RWPE2 (cell line): ENCODE measurements at regions not wholly inside any gene's neighbourhood (a gene's known extent, or its start where the extent isn't known, plus 50 kb on each side); places are given as distances from the start of the nearest gene placed in this dataset.

Source experiments
- ATAC-seq: fragments of 200-7000 bp; cut with Tn5 transposase; 3 replicates; pipeline ENCODE4 v1.9.1; 2021; ENCODE audit warnings: low read depth
- DNase-seq: peaks from one replicate; pipeline ENCODE4 v3.0.0-alpha.2; 2020; ENCODE audit warnings: low spot score
- H3K27ac ChIP-seq: fragments of 450-650 bp; 2 replicates; pipeline ENCODE4 v1.5.1; 2017; ENCODE audit warnings: mild to moderate bottlenecking; ENCODE audit not compliant: poor library complexity, severe bottlenecking
- H3K27me3 ChIP-seq: fragments of 250-450 bp; sonication (Bioruptor Pico); 2 replicates; pipeline ENCODE4 v1.5.1; 2021; ENCODE audit warnings: mild to moderate bottlenecking, moderate library complexity; ENCODE audit not compliant: insufficient read depth, poor library complexity, severe bottlenecking
- H3K36me3 ChIP-seq: fragments of 250-450 bp; sonication (Bioruptor Pico); 2 replicates; pipeline ENCODE4 v1.5.1; 2020; ENCODE audit warnings: low read depth, mild to moderate bottlenecking, moderate library complexity
- H3K4me1 ChIP-seq: fragments of 250-450 bp; sonication (Bioruptor Pico); 2 replicates; pipeline ENCODE4 v1.5.1; 2021; ENCODE audit warnings: mild to moderate bottlenecking, moderate library complexity; ENCODE audit not compliant: insufficient read depth, poor library complexity, severe bottlenecking
- H3K4me3 ChIP-seq: fragments of 250-450 bp; sonication (Bioruptor Pico); 2 replicates; pipeline ENCODE4 v1.5.1; 2021; ENCODE audit warnings: mild to moderate bottlenecking, moderate library complexity; ENCODE audit not compliant: severe bottlenecking
- H3K9me3 ChIP-seq: fragments of 250-450 bp; sonication (Bioruptor Pico); 2 replicates; pipeline ENCODE4 v1.5.1; 2021; ENCODE audit warnings: mild to moderate bottlenecking, moderate library complexity; ENCODE audit not compliant: severe bottlenecking
- CTCF ChIP-seq: fragments of 450-650 bp; IDR thresholded peaks from one replicate; pipeline ENCODE4 v1.5.1; 2017; ENCODE audit warnings: mild to moderate bottlenecking, moderate library complexity; ENCODE audit not compliant: poor library complexity, severe bottlenecking

GRCh38 chr16:25413133-25413532 lies 155.5 kb upstream of the ZKSCAN2 start:
- Histone ChIP-seq H3K27ac (no peak overlapping the region), H3K4me3 (no peak overlapping the region), H3K36me3 (no peaks in the 10 kb centered on the region), H3K9me3 (no peaks in the 10 kb centered on the region), H3K4me1 (no peaks in the 10 kb centered on the region), H3K27me3 (no peaks in the 10 kb centered on the region)
- ATAC-seq (no peak), DNase-seq (no peak)
- TF ChIP-seq CTCF, result no peak

- no peak overlapping the region for H3K4me3 ChIP-seq
- no peaks in the 10 kb centered on the region for H3K36me3 ChIP-seq
- H3K9me3 ChIP-seq, result no peaks in the 10 kb centered on the region
- ATAC-seq (no peak), DNase-seq (no peak)
- H3K27ac ChIP-seq, result no peak overlapping the region
- no peaks in the 10 kb centered on the region for H3K27me3 ChIP-seq
- H3K4me1 ChIP-seq, result no peaks in the 10 kb centered on the region
- no peak for TF ChIP-seq CTCF
These were observed 153.9 kb upstream of the ZKSCAN2 start for GRCh38 chr16:25411396-25412081.

DNA sequence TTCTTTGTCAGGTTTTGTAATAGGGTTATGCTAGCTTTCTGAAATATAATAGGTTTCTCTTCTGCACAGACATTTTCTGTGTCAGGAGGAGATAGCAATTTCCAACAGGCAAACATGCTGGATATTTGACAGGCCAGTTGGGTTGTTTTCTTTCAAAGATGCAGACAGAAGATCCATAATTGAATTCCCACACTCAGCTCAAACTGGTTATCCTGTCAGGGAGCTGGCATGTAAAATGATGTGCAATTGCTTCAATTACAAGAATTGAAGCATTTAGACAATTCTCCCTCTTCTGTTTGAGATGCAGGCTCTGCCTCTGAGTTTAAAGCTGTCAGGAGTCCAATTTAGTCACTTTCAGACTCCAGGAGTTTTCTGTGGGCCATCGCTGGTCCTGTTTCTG lies 146.2 kb upstream of the ZKSCAN2 start:
- Histone ChIP-seq H3K36me3 (no peaks in the 10 kb centered on the region), H3K27me3 (no peaks in the 10 kb centered on the region), H3K4me3 (no peak overlapping the region), H3K27ac (no peak overlapping the region), H3K4me1 (no peaks in the 10 kb centered on the region), H3K9me3 (no peaks in the 10 kb centered on the region)
- no peak for DNase-seq
- ATAC-seq, result no peak
- TF ChIP-seq CTCF, result no peak

DNA sequence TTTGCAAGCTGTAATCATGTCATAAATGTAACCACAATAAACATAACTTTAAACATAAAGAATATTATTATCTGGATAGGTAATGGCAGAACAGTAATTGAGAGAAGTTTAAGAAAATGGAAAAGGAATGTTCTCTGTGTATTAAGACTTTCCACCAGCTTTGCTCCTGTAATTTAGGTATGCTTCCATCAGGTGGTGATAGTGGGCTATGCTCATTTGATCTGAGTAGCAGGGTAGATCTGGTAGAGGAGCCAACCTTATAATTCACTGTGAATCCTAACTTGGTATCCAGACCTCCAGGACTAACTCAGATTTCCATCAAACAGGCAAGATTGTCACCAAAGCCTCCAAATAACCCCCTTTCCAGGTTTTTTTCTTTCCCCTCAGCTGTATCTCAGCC lies 137.9 kb upstream of the ZKSCAN2 start:
- Histone ChIP-seq H3K4me1 (no peaks in the 10 kb centered on the region), H3K9me3 (no peaks in the 10 kb centered on the region), H3K36me3 (no peaks in the 10 kb centered on the region), H3K27ac (no peak overlapping the region), H3K4me3 (no peak overlapping the region), H3K27me3 (no peaks in the 10 kb centered on the region)
- ATAC-seq (no peak), DNase-seq (no peak)
- no peak for TF ChIP-seq CTCF

GRCh38 chr16:25390761-25391160 lies 133.1 kb upstream of the ZKSCAN2 start:
- Histone ChIP-seq H3K27ac (no peak overlapping the region), H3K27me3 (no peaks in the 10 kb centered on the region), H3K9me3 (no peaks in the 10 kb centered on the region), H3K4me1 (no peaks in the 10 kb centered on the region), H3K4me3 (no peak overlapping the region), H3K36me3 (no peaks in the 10 kb centered on the region)
- no peak for ATAC-seq
- TF ChIP-seq CTCF, result no peak
- DNase-seq, result no peak
